B cell (primary cell): ENCODE measurements at regions not wholly inside any gene's neighbourhood (a gene's known extent, or its start where the extent isn't known, plus 50 kb on each side); places are given as distances from the start of the nearest gene placed in this dataset.

Source experiments
- ATAC-seq: fragments of 200-7000 bp; cut with Tn5 transposase; one replicate; pipeline ENCODE4 v1.10.0; 2021; ENCODE audit warnings: low read depth, mild to moderate bottlenecking, moderate number of reproducible peaks, moderate library complexity
- CTCF ChIA-PET: fragments of 350-600 bp; sonication (Branson Sonifier 250); formaldehyde crosslinking; loops from one replicate; lab custom pipeline; 2021; ENCODE audit warnings: antibody characterized with exemption, inconsistent platforms; lab: Charles Lee
- POLR2A ChIA-PET: fragments of 350-600 bp; sonication (Branson Sonifier 250); formaldehyde crosslinking; loops from one replicate; lab custom pipeline; 2021; ENCODE audit warnings: antibody characterized with exemption; lab: Charles Lee
- DNase-seq: peaks from one replicate; pipeline ENCODE4 v3.0.0; 2013
- H2AFZ ChIP-seq: 2 replicates; pipeline ENCODE4 v1.6.1; 2012; ENCODE audit warnings: mild to moderate bottlenecking, low read depth, low read length; ENCODE audit not compliant: insufficient read depth, poor library complexity, severe bottlenecking
- H3K27ac ChIP-seq, 2 donors: 1 replicate in 1 of 2; 2 replicates in 1 of 2; pipeline ENCODE4 v1.5.1; 2012 to 2013; ENCODE audit warnings: low read length in 2 of 2, mild to moderate bottlenecking in 2 of 2, moderate library complexity in 1 of 2
- H3K27me3 ChIP-seq, 4 experiments: fragments of 200-600 bp in 1 of 4; sonication (generic) in 1 of 4; replicated peaks in 1 of 4; 1 replicate in 2 of 4; 2 replicates in 2 of 4; pipeline versions ENCODE4 v1.6.1 to v1.7.0; 2013 to 2016; ENCODE audit warnings: low read length in 3 of 4, mild to moderate bottlenecking in 2 of 4, mixed read lengths in 1 of 4, moderate library complexity in 1 of 4; ENCODE audit not compliant: insufficient read depth in 4 of 4, control insufficient read depth in 3 of 4; ENCODE audit errors: control extremely low read depth in 1 of 4
- H3K36me3 ChIP-seq, 2 experiments: replicated peaks in 1 of 2; 1 replicate in 1 of 2; 2 replicates in 1 of 2; pipeline versions ENCODE4 v1.6.1 to v1.7.1; 2013; ENCODE audit warnings: low read length in 1 of 2; ENCODE audit not compliant: insufficient read depth in 2 of 2, control insufficient read depth in 1 of 2; ENCODE audit errors: control extremely low read depth in 1 of 2, extremely low read depth in 1 of 2
- H3K4me1 ChIP-seq, 2 donors: fragments of 200-600 bp in 1 of 2; sonication (generic) in 1 of 2; 1 replicate in 1 of 2; 2 replicates in 1 of 2; pipeline versions ENCODE4 v1.5.1 to v1.6.1; 2013 to 2017; ENCODE audit warnings: low read length in 2 of 2; ENCODE audit not compliant: control insufficient read depth in 2 of 2, insufficient read depth in 2 of 2
- H3K4me2 ChIP-seq: replicated peaks from 2 replicates; pipeline ENCODE3; 2012; ENCODE audit warnings: mild to moderate bottlenecking, low read depth, low read length; ENCODE audit not compliant: poor library complexity, severe bottlenecking
- H3K4me3 ChIP-seq, 5 experiments: fragments of 200-600 bp in 1 of 5; sonication (generic) in 1 of 5; 1 replicate in 3 of 5; 2 replicates in 2 of 5; pipeline versions ENCODE4 v1.5.1 to v1.7.0; 2011 to 2016; ENCODE audit warnings: low read length in 4 of 5, mild to moderate bottlenecking in 4 of 5, low read depth in 2 of 5, control low read depth in 1 of 5, moderate library complexity in 1 of 5; ENCODE audit not compliant: insufficient read depth in 1 of 5; ENCODE audit errors: control extremely low read depth in 1 of 5, extremely low read depth in 1 of 5
- H3K79me2 ChIP-seq: fragments of 200-600 bp; sonication (generic); one replicate; pipeline ENCODE4 v1.6.0; 2016; ENCODE audit warnings: low read length; ENCODE audit not compliant: control insufficient read depth, insufficient read depth
- H3K9ac ChIP-seq: fragments of 200-600 bp; sonication (generic); 2 replicates; pipeline ENCODE4 v1.6.1; 2017; ENCODE audit warnings: mild to moderate bottlenecking, low read length, moderate library complexity
- H3K9me3 ChIP-seq, 3 donors: one replicate each; pipeline versions ENCODE4 v1.6.1 to v1.7.1; 2013; ENCODE audit warnings: low read length in 2 of 3; ENCODE audit not compliant: control insufficient read depth in 2 of 3, insufficient read depth in 1 of 3; ENCODE audit errors: control extremely low read depth in 1 of 3
- H4K20me1 ChIP-seq: 2 replicates; pipeline ENCODE4 v1.6.0; 2012; ENCODE audit warnings: mild to moderate bottlenecking, low read length; ENCODE audit not compliant: insufficient read depth, control insufficient read depth, poor library complexity, severe bottlenecking
- H3K27ac Mint-ChIP-seq: one replicate; pipeline ENCODE4 v1.8.0; 2021; ENCODE audit warnings: mixed read lengths
- H3K27me3 Mint-ChIP-seq: one replicate; pipeline ENCODE4 v1.8.0; 2021; ENCODE audit warnings: mixed read lengths
- H3K4me1 Mint-ChIP-seq: one replicate; pipeline ENCODE4 v1.8.0; 2021; ENCODE audit warnings: mixed read lengths
- H3K4me3 Mint-ChIP-seq: one replicate; pipeline ENCODE4 v1.8.0; 2021; ENCODE audit warnings: mixed read lengths
- H3K9me3 Mint-ChIP-seq: one replicate; pipeline ENCODE4 v1.8.0; 2022; ENCODE audit warnings: mixed read lengths; ENCODE audit not compliant: insufficient read depth
- CTCF ChIP-seq: fragments of 200-600 bp; IDR thresholded peaks from one replicate; pipeline ENCODE4 v1.8.0; 2022; ENCODE audit warnings: antibody characterized with exemption, mild to moderate bottlenecking
- EZH2 ChIP-seq: IDR thresholded peaks from 2 replicates; pipeline ENCODE4 v1.6.1; 2012; ENCODE audit warnings: borderline replicate concordance, low read depth, mild to moderate bottlenecking, moderate library complexity, low read length; ENCODE audit not compliant: insufficient read depth, poor library complexity, severe bottlenecking
- WGBS: methylation state at CpG from one replicate; pipeline ENCODE4 v1.1.5; 2013; ENCODE audit warnings: missing lambda C conversion rate; ENCODE audit not compliant: insufficient coverage; 5-methylcytosine and 5-hydroxymethylcytosine counted together
- intact Hi-C: fragments of 100-400 bp; cut with micrococcal nuclease; formaldehyde crosslinking; loops from one replicate; pipeline ENCODE4 v1.10.0; 2022

- WGBS = no CpG with 5 or more reads among the region's 1 CpG
- ATAC-seq (no peak), DNase-seq (no peak)
- no peak overlapping the region for H3K27ac ChIP-seq
- H3K4me2 ChIP-seq = no peak overlapping the region
- no peak overlapping the region for H3K4me3 ChIP-seq
- Mint-ChIP-seq H3K4me1 (no peaks in the 10 kb centered on the region), H3K9me3 (peaks cover 12% of the 10 kb centered on the region), H3K4me3 (no peak overlapping the region), H3K27me3 (no peaks in the 10 kb centered on the region), H3K27ac (no peak overlapping the region)
- no peak overlapping the region for H3K9ac ChIP-seq
- no peaks in the 10 kb centered on the region for H3K4me1 ChIP-seq
- ChIA-PET POLR2A (no interaction called here), CTCF (no interaction called here)
- intact Hi-C loops = no loop called here
- TF ChIP-seq EZH2 = no peak
- no peaks in the 10 kb centered on the region for H4K20me1 ChIP-seq
- H3K36me3 ChIP-seq = no peaks in the 10 kb centered on the region
- no peaks in the 10 kb centered on the region for H3K27me3 ChIP-seq
- H3K9me3 ChIP-seq = no peaks in the 10 kb centered on the region
- no peak overlapping the region for H2AFZ ChIP-seq
- no peaks in the 10 kb centered on the region for H3K79me2 ChIP-seq
Observed at GRCh38 chr5:13115476-13115875, 829.0 kb downstream of the DNAH5 start.

GRCh38 chr5:13108265-13108664 is 836.2 kb downstream of the DNAH5 start:
- ChIA-PET POLR2A (no interaction called here), CTCF (no interaction called here)
- no peaks in the 10 kb centered on the region for H3K9me3 ChIP-seq
- H3K4me1 ChIP-seq = no peaks in the 10 kb centered on the region
- no peak overlapping the region for H3K27ac ChIP-seq
- intact Hi-C loops = no loop called here
- H3K36me3 ChIP-seq = no peaks in the 10 kb centered on the region
- Mint-ChIP-seq H3K27ac (no peak overlapping the region), H3K27me3 (no peaks in the 10 kb centered on the region), H3K4me1 (no peaks in the 10 kb centered on the region), H3K9me3 (peaks cover 15% of the 10 kb centered on the region), H3K4me3 (no peak overlapping the region)
- no peak overlapping the region for H3K4me3 ChIP-seq
- no CpG with 5 or more reads among the region's 5 CpGs for whole genome bisulfite sequencing
- no peak for DNase-seq
- TF ChIP-seq CTCF (no peak), EZH2 (no peak)
- H4K20me1 ChIP-seq = no peaks in the 10 kb centered on the region
- H2AFZ ChIP-seq = no peak overlapping the region
- no peaks in the 10 kb centered on the region for H3K79me2 ChIP-seq
- no peak overlapping the region for H3K4me2 ChIP-seq
- ATAC-seq = no peak
- no peaks in the 10 kb centered on the region for H3K27me3 ChIP-seq
- no peak overlapping the region for H3K9ac ChIP-seq
